RWPE2 (cell line): ENCODE measurements at regions not wholly inside any gene's neighbourhood (a gene's known extent, or its start where the extent isn't known, plus 50 kb on each side); places are given as distances from the start of the nearest gene placed in this dataset.

ENCODE experiments used
- ATAC-seq: fragments of 200-7000 bp; cut with Tn5 transposase; 3 replicates; pipeline ENCODE4 v1.9.1; 2021; ENCODE audit warnings: low read depth
- DNase-seq: peaks from one replicate; pipeline ENCODE4 v3.0.0-alpha.2; 2020; ENCODE audit warnings: low spot score
- H3K27ac ChIP-seq: fragments of 450-650 bp; 2 replicates; pipeline ENCODE4 v1.5.1; 2017; ENCODE audit warnings: mild to moderate bottlenecking; ENCODE audit not compliant: poor library complexity, severe bottlenecking
- H3K27me3 ChIP-seq: fragments of 250-450 bp; sonication (Bioruptor Pico); 2 replicates; pipeline ENCODE4 v1.5.1; 2021; ENCODE audit warnings: mild to moderate bottlenecking, moderate library complexity; ENCODE audit not compliant: insufficient read depth, poor library complexity, severe bottlenecking
- H3K36me3 ChIP-seq: fragments of 250-450 bp; sonication (Bioruptor Pico); 2 replicates; pipeline ENCODE4 v1.5.1; 2020; ENCODE audit warnings: low read depth, mild to moderate bottlenecking, moderate library complexity
- H3K4me1 ChIP-seq: fragments of 250-450 bp; sonication (Bioruptor Pico); 2 replicates; pipeline ENCODE4 v1.5.1; 2021; ENCODE audit warnings: mild to moderate bottlenecking, moderate library complexity; ENCODE audit not compliant: insufficient read depth, poor library complexity, severe bottlenecking
- H3K4me3 ChIP-seq: fragments of 250-450 bp; sonication (Bioruptor Pico); 2 replicates; pipeline ENCODE4 v1.5.1; 2021; ENCODE audit warnings: mild to moderate bottlenecking, moderate library complexity; ENCODE audit not compliant: severe bottlenecking
- H3K9me3 ChIP-seq: fragments of 250-450 bp; sonication (Bioruptor Pico); 2 replicates; pipeline ENCODE4 v1.5.1; 2021; ENCODE audit warnings: mild to moderate bottlenecking, moderate library complexity; ENCODE audit not compliant: severe bottlenecking
- CTCF ChIP-seq: fragments of 450-650 bp; IDR thresholded peaks from one replicate; pipeline ENCODE4 v1.5.1; 2017; ENCODE audit warnings: mild to moderate bottlenecking, moderate library complexity; ENCODE audit not compliant: poor library complexity, severe bottlenecking

- no peak for TF ChIP-seq CTCF
- no peak overlapping the region for H3K27ac ChIP-seq
- DNase-seq (no peak), ATAC-seq (no peak)
- no peak overlapping the region for H3K4me3 ChIP-seq
- no peaks in the 10 kb centered on the region for H3K36me3 ChIP-seq
- no peaks in the 10 kb centered on the region for H3K27me3 ChIP-seq
- H3K9me3 ChIP-seq = no peaks in the 10 kb centered on the region
- H3K4me1 ChIP-seq = no peaks in the 10 kb centered on the region
Observed at GRCh38 chr5:74161170-74161569, 479.4 kb downstream of the ENC1 start.

- no peak for ATAC-seq
- H3K4me3 ChIP-seq = no peak overlapping the region
- H3K27me3 ChIP-seq = no peaks in the 10 kb centered on the region
- TF ChIP-seq CTCF = no peak
- no peak for DNase-seq
- no peaks in the 10 kb centered on the region for H3K36me3 ChIP-seq
- no peaks in the 10 kb centered on the region for H3K4me1 ChIP-seq
- no peaks in the 10 kb centered on the region for H3K9me3 ChIP-seq
- H3K27ac ChIP-seq = no peak overlapping the region
Observed at GRCh38 chr5:74156728-74157383, 483.7 kb downstream of the ENC1 start.

GRCh38 chr5:74155501-74155900 lies 485.0 kb downstream of the ENC1 start:
- no peak overlapping the region for H3K4me3 ChIP-seq
- H3K9me3 ChIP-seq = no peaks in the 10 kb centered on the region
- no peaks in the 10 kb centered on the region for H3K4me1 ChIP-seq
- DNase-seq = no peak
- H3K27me3 ChIP-seq = no peaks in the 10 kb centered on the region
- no peaks in the 10 kb centered on the region for H3K36me3 ChIP-seq
- no peak for TF ChIP-seq CTCF
- H3K27ac ChIP-seq = no peak overlapping the region
- ATAC-seq = no peak

GRCh38 chr5:74154526-74154925 lies 486.0 kb downstream of the ENC1 start:
- no peaks in the 10 kb centered on the region for H3K9me3 ChIP-seq
- ATAC-seq (no peak), DNase-seq (no peak)
- H3K4me1 ChIP-seq = peaks cover 4% of the 10 kb centered on the region
- H3K27ac ChIP-seq = no peak overlapping the region
- no peak overlapping the region for H3K4me3 ChIP-seq
- H3K36me3 ChIP-seq = no peaks in the 10 kb centered on the region
- H3K27me3 ChIP-seq = no peaks in the 10 kb centered on the region
- no peak for TF ChIP-seq CTCF

- H3K9me3 ChIP-seq = no peaks in the 10 kb centered on the region
- H3K27me3 ChIP-seq = no peaks in the 10 kb centered on the region
- peaks cover 10% of the 10 kb centered on the region for H3K4me1 ChIP-seq
- TF ChIP-seq CTCF = no peak
- no peak overlapping the region for H3K27ac ChIP-seq
- no peak for ATAC-seq
- no peak for DNase-seq
- no peak overlapping the region for H3K4me3 ChIP-seq
- H3K36me3 ChIP-seq = no peaks in the 10 kb centered on the region
Observed at GRCh38 chr5:74153255-74153790, 487.2 kb downstream of the ENC1 start.
